ENCODE measurements at regions not wholly inside any gene's neighbourhood (a gene's known extent, or its start where the extent isn't known, plus 50 kb on each side); places are given as distances from the start of the nearest gene placed in this dataset.

DNA sequence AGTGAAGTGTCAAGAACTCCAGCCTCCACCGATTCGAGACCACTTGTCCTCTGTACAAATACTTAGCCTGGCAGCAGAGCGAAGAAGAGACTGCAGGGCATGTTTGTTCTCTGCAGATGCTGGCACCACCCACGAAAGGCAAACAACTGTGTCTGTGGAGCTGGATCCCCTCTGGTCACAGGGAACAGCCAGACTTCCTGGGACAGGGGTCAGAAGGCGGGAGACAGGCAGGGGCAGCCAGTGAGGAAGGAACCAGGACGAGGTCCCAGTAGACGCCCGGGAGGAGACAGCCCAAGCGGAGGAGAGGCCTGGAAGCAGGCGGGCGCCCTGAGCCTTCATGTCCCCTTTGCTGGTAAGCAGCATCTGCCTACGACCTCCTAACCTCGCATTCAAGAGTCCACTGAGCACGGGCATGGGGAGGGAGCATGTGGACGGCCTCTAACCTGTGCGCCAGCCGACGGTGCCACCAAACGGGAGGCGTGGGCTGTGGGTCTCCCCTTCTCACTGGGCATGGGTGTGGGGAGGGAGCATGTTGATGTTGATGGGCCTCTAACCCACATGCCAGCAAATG, 265.5 kb downstream of the DLL1 start:
- Histone ChIP-seq H3K27me3 (ENCODE audit: control insufficient read depth in 2 of 2, insufficient read depth in 2 of 2, low read length in 2 of 2) (peaks cover 0 to 16% of the 10 kb centered on the region in 2 donors), H3K79me2 (ENCODE audit: insufficient read depth, low read length) (no peaks in the 10 kb centered on the region), H3K36me3 (replicated peaks in 1 of 2; ENCODE audit: control insufficient read depth in 1 of 2, insufficient read depth in 2 of 2, low read length in 2 of 2) (no peaks in the 10 kb centered on the region), H3K27ac (ENCODE audit: low read depth in 1 of 2, low read length in 2 of 2) (no peak overlapping the region), H3K4me1 (ENCODE audit: control insufficient read depth in 1 of 2, insufficient read depth in 2 of 2, low read length in 2 of 2) (peaks cover 0 to 4% of the 10 kb centered on the region in 2 donors), H4K20me1 (ENCODE audit: insufficient read depth, low read length) (no peaks in the 10 kb centered on the region), H3K9ac (ENCODE audit: insufficient read depth, low read length, poor library complexity, severe bottlenecking) (no peak overlapping the region), H3K4me2 (replicated peaks; ENCODE audit: extremely low read depth, low read length, poor library complexity, severe bottlenecking) (no peak overlapping the region), H2AFZ (ENCODE audit: insufficient read depth, low read depth, low read length, poor library complexity, severe bottlenecking) (no peak overlapping the region), H3K4me3 (replicated peaks in 1 of 3; ENCODE audit: low read depth in 2 of 3, low read length in 3 of 3) (no peak overlapping the region), H3K9me3 (replicated peaks in 1 of 2; ENCODE audit: control insufficient read depth in 1 of 2, insufficient read depth in 1 of 2, low read length in 2 of 2) (peaks cover 0 to 4% of the 10 kb centered on the region in 2 donors)
- TF ChIP-seq, protein P1, sequence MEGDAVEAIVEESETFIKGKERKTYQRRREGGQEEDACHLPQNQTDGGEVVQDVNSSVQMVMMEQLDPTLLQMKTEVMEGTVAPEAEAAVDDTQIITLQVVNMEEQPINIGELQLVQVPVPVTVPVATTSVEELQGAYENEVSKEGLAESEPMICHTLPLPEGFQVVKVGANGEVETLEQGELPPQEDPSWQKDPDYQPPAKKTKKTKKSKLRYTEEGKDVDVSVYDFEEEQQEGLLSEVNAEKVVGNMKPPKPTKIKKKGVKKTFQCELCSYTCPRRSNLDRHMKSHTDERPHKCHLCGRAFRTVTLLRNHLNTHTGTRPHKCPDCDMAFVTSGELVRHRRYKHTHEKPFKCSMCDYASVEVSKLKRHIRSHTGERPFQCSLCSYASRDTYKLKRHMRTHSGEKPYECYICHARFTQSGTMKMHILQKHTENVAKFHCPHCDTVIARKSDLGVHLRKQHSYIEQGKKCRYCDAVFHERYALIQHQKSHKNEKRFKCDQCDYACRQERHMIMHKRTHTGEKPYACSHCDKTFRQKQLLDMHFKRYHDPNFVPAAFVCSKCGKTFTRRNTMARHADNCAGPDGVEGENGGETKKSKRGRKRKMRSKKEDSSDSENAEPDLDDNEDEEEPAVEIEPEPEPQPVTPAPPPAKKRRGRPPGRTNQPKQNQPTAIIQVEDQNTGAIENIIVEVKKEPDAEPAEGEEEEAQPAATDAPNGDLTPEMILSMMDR (IDR thresholded peaks at IDR 0.05): no peak
- Mint-ChIP-seq H3K36me3 (peaks cover 0 to 3% of the 10 kb centered on the region in 2 donors), H3K4me1 (peaks cover 14% of the 10 kb centered on the region), H3K9me3 (peaks cover 0 to 3% (median 0%) of the 10 kb centered on the region in 7 donors), H3K4me3 (no peak overlapping the region), H3K27me3 (ENCODE audit: low read depth in 3 of 3) (peaks cover 13 to 31% (median 28%) of the 10 kb centered on the region in 3 donors), H3K27ac (no peak overlapping the region)
- intact Hi-C loops (cut with micrococcal nuclease): no loop called here
- WGBS (ENCODE audit: insufficient coverage): 87% methylated on average over 11 of the region's 20 CpGs
- DNase-seq: no peak

DNA sequence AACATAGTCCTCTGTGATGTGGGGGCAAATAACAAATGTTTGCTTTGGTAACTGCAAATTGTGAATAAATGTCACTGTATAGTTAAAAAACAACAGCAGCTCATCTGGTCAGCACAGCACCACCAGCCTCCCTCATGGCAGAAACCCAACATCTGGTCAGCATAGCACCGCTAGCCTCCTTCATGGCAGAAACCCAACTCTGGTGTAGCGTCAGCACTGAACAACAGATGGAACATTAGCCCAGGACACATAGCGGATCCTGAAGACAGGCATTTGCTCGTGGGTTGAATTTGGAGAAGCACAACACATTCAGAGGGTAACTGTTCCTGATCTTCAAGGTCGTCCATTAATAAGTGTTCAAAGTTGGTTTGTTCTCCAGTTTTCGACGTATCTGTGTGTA, 265.9 kb downstream of the DLL1 start:
- Histone ChIP-seq H3K79me2 (ENCODE audit: insufficient read depth, low read length) (no peaks in the 10 kb centered on the region), H3K27me3 (ENCODE audit: control insufficient read depth in 2 of 2, insufficient read depth in 2 of 2, low read length in 2 of 2) (peaks cover 0 to 16% of the 10 kb centered on the region in 2 donors), H2AFZ (ENCODE audit: insufficient read depth, low read depth, low read length, poor library complexity, severe bottlenecking) (no peak overlapping the region), H3K9me3 (replicated peaks in 1 of 2; ENCODE audit: control insufficient read depth in 1 of 2, insufficient read depth in 1 of 2, low read length in 2 of 2) (peaks cover 0 to 4% of the 10 kb centered on the region in 2 donors), H4K20me1 (ENCODE audit: insufficient read depth, low read length) (no peaks in the 10 kb centered on the region), H3K9ac (ENCODE audit: insufficient read depth, low read length, poor library complexity, severe bottlenecking) (no peak overlapping the region), H3K27ac (ENCODE audit: low read depth in 1 of 2, low read length in 2 of 2) (no peak overlapping the region), H3K4me3 (replicated peaks in 1 of 3; ENCODE audit: low read depth in 2 of 3, low read length in 3 of 3) (no peak overlapping the region), H3K4me2 (replicated peaks; ENCODE audit: extremely low read depth, low read length, poor library complexity, severe bottlenecking) (no peak overlapping the region), H3K4me1 (ENCODE audit: control insufficient read depth in 1 of 2, insufficient read depth in 2 of 2, low read length in 2 of 2) (peaks cover 0 to 4% of the 10 kb centered on the region in 2 donors), H3K36me3 (replicated peaks in 1 of 2; ENCODE audit: control insufficient read depth in 1 of 2, insufficient read depth in 2 of 2, low read length in 2 of 2) (no peaks in the 10 kb centered on the region)
- no peak for DNase-seq
- intact Hi-C loops (cut with micrococcal nuclease): no loop called here
- H3K4me1 Mint-ChIP-seq: peaks cover 14% of the 10 kb centered on the region
- 76% methylated on average over 7 of the region's 7 CpGs for WGBS (ENCODE audit: insufficient coverage)
- H3K36me3 Mint-ChIP-seq: peaks cover 0 to 3% of the 10 kb centered on the region in 2 donors
- no peak overlapping the region for H3K27ac Mint-ChIP-seq
- H3K27me3 Mint-ChIP-seq (ENCODE audit: low read depth in 3 of 3): peaks cover 10 to 33% (median 26%) of the 10 kb centered on the region in 3 donors
- H3K9me3 Mint-ChIP-seq: peaks cover 0 to 3% (median 0%) of the 10 kb centered on the region in 7 donors
- TF ChIP-seq, protein P1 (IDR thresholded peaks at IDR 0.05): no peak
- no peak overlapping the region for H3K4me3 Mint-ChIP-seq

Measured in CD14-positive monocyte (primary cell).